ENCODE measurements at regions not wholly inside any gene's neighbourhood (a gene's known extent, or its start where the extent isn't known, plus 50 kb on each side); places are given as distances from the start of the nearest gene placed in this dataset.

DNA sequence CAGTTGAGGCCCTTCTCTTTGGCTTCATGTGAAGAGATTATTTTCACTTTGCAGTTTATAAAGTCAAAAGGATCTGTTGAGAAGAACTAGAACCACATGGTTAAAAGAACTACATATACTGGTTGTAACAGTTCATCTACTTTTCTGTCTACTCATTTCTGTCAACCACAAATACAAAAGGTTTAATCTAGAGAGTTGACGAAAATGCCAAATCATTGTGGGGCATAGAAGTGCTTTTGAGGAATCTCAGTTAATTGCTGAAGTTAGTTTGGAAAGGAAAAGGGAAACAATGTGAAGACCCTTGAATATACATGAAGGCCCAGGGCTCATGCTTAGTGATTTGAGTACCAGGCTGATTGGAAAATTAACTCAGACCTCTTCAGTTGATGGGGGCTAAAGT lies 415.7 kb upstream of the ZP4 start:
- POLR2A ChIA-PET: no interaction called here
- CTCF ChIA-PET: no interaction called here
- no peaks in the 10 kb centered on the region for H3K4me1 Mint-ChIP-seq

DNA sequence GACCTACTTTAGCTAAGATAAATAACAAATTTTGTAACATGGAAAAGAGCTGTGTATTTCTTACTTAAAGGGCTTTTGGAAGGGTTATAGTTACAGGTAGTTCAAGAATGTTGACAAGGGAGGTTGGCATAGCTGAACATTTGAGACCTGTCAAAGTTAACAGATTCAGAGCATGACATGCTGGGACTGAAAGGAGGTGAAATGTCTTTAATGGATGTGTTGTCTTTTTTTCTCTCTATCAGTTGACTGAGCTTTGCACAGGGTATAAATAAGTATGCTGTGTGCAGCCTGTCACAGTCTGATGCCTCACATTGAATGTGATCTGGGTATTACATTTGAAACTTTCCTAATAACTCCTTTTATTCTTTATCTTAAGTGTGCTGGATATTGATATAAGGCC lies 411.9 kb upstream of the ZP4 start:
- ChIA-PET CTCF (no interaction called here), POLR2A (no interaction called here)
- Mint-ChIP-seq H3K27me3 (no peaks in the 10 kb centered on the region), H3K27ac (no peak overlapping the region), H3K4me3 (no peak overlapping the region), H3K4me1 (no peaks in the 10 kb centered on the region), H3K9me3 (ENCODE audit: insufficient read depth) (peaks cover 3% of the 10 kb centered on the region)
- Histone ChIP-seq H3K4me1 (ENCODE audit: control insufficient read depth in 2 of 2, insufficient read depth in 2 of 2, low read length in 2 of 2) (no peaks in the 10 kb centered on the region), H4K20me1 (ENCODE audit: control insufficient read depth, insufficient read depth, low read length, poor library complexity, severe bottlenecking) (no peaks in the 10 kb centered on the region), H3K4me2 (replicated peaks; ENCODE audit: low read depth, low read length, poor library complexity, severe bottlenecking) (no peak overlapping the region), H3K27ac (ENCODE audit: low read length in 2 of 2) (no peak overlapping the region), H3K9ac (ENCODE audit: low read length) (no peak overlapping the region), H2AFZ (ENCODE audit: insufficient read depth, low read depth, low read length, poor library complexity, severe bottlenecking) (no peak overlapping the region), H3K36me3 (replicated peaks in 1 of 2; ENCODE audit: control extremely low read depth in 1 of 2, control insufficient read depth in 1 of 2, extremely low read depth in 1 of 2, insufficient read depth in 2 of 2, low read length in 1 of 2) (no peaks in the 10 kb centered on the region), H3K4me3 (ENCODE audit: control extremely low read depth in 1 of 5, extremely low read depth in 1 of 5, insufficient read depth in 1 of 5, low read depth in 2 of 5, low read length in 4 of 5) (no peak overlapping the region), H3K9me3 (ENCODE audit: control extremely low read depth in 1 of 3, control insufficient read depth in 2 of 3, insufficient read depth in 1 of 3, low read length in 2 of 3) (peaks cover 0 to 6% (median 0%) of the 10 kb centered on the region in 3 donors), H3K79me2 (ENCODE audit: control insufficient read depth, insufficient read depth, low read length) (no peaks in the 10 kb centered on the region), H3K27me3 (replicated peaks in 1 of 4; ENCODE audit: control extremely low read depth in 1 of 4, control insufficient read depth in 3 of 4, insufficient read depth in 4 of 4, low read length in 3 of 4) (no peaks in the 10 kb centered on the region)
- DNase-seq (no peak), ATAC-seq (ENCODE audit: low read depth) (no peak)
- no peak for TF ChIP-seq EZH2 (IDR thresholded peaks at IDR 0.05; ENCODE audit: borderline replicate concordance, insufficient read depth, low read depth, low read length, poor library complexity, severe bottlenecking)
- TF ChIP-seq, protein P1, sequence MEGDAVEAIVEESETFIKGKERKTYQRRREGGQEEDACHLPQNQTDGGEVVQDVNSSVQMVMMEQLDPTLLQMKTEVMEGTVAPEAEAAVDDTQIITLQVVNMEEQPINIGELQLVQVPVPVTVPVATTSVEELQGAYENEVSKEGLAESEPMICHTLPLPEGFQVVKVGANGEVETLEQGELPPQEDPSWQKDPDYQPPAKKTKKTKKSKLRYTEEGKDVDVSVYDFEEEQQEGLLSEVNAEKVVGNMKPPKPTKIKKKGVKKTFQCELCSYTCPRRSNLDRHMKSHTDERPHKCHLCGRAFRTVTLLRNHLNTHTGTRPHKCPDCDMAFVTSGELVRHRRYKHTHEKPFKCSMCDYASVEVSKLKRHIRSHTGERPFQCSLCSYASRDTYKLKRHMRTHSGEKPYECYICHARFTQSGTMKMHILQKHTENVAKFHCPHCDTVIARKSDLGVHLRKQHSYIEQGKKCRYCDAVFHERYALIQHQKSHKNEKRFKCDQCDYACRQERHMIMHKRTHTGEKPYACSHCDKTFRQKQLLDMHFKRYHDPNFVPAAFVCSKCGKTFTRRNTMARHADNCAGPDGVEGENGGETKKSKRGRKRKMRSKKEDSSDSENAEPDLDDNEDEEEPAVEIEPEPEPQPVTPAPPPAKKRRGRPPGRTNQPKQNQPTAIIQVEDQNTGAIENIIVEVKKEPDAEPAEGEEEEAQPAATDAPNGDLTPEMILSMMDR (IDR thresholded peaks at IDR 0.05): no peak
- intact Hi-C loops (cut with micrococcal nuclease): no loop called here

More for the DNA sequence above, 415.7 kb upstream of the ZP4 start:
- Histone ChIP-seq H3K79me2 (ENCODE audit: control insufficient read depth, insufficient read depth, low read length) (no peaks in the 10 kb centered on the region), H2AFZ (ENCODE audit: insufficient read depth, low read depth, low read length, poor library complexity, severe bottlenecking) (no peak overlapping the region), H3K9ac (ENCODE audit: low read length) (no peak overlapping the region), H4K20me1 (ENCODE audit: control insufficient read depth, insufficient read depth, low read length, poor library complexity, severe bottlenecking) (no peaks in the 10 kb centered on the region), H3K9me3 (ENCODE audit: control extremely low read depth in 1 of 3, control insufficient read depth in 2 of 3, insufficient read depth in 1 of 3, low read length in 2 of 3) (peaks cover 0 to 6% (median 0%) of the 10 kb centered on the region in 3 donors), H3K4me3 (ENCODE audit: control extremely low read depth in 1 of 5, extremely low read depth in 1 of 5, insufficient read depth in 1 of 5, low read depth in 2 of 5, low read length in 4 of 5) (no peak overlapping the region), H3K27ac (ENCODE audit: low read length in 2 of 2) (no peak overlapping the region), H3K4me1 (ENCODE audit: control insufficient read depth in 2 of 2, insufficient read depth in 2 of 2, low read length in 2 of 2) (no peaks in the 10 kb centered on the region), H3K4me2 (replicated peaks; ENCODE audit: low read depth, low read length, poor library complexity, severe bottlenecking) (no peak overlapping the region), H3K36me3 (replicated peaks in 1 of 2; ENCODE audit: control extremely low read depth in 1 of 2, control insufficient read depth in 1 of 2, extremely low read depth in 1 of 2, insufficient read depth in 2 of 2, low read length in 1 of 2) (no peaks in the 10 kb centered on the region), H3K27me3 (replicated peaks in 1 of 4; ENCODE audit: control extremely low read depth in 1 of 4, control insufficient read depth in 3 of 4, insufficient read depth in 4 of 4, low read length in 3 of 4) (no peaks in the 10 kb centered on the region)
- Mint-ChIP-seq H3K4me3 (no peak overlapping the region), H3K27me3 (no peaks in the 10 kb centered on the region), H3K27ac (no peak overlapping the region), H3K9me3 (ENCODE audit: insufficient read depth) (no peaks in the 10 kb centered on the region)
- ATAC-seq (ENCODE audit: low read depth) (no peak), DNase-seq (no peak)
- TF ChIP-seq, protein P1 (IDR thresholded peaks at IDR 0.05): no peak
- no peak for TF ChIP-seq EZH2 (IDR thresholded peaks at IDR 0.05; ENCODE audit: borderline replicate concordance, insufficient read depth, low read depth, low read length, poor library complexity, severe bottlenecking)
- WGBS (ENCODE audit: insufficient coverage): 67% methylated on average over 1 of the region's 1 CpG
- intact Hi-C loops (cut with micrococcal nuclease): no loop called here

Measured in B cell (primary cell).